ENCODE measurements at regions not wholly inside any gene's neighbourhood (a gene's known extent, or its start where the extent isn't known, plus 50 kb on each side); places are given as distances from the start of the nearest gene placed in this dataset.

- no peaks in the 10 kb centered on the region for H3K79me2 ChIP-seq (ENCODE audit: insufficient read depth, low read length)
- no peaks in the 10 kb centered on the region for H3K27me3 ChIP-seq (ENCODE audit: insufficient read depth, low read length)
- H3K4me2 ChIP-seq (ENCODE audit: insufficient read depth, low read length) = no peak overlapping the region
- H4K20me1 ChIP-seq (ENCODE audit: insufficient read depth, low read length) = no peaks in the 10 kb centered on the region
- peaks cover 3% of the 10 kb centered on the region for H3K4me1 ChIP-seq (ENCODE audit: insufficient read depth, low read length)
- no peak overlapping the region for H3K27ac ChIP-seq (ENCODE audit: low read depth, low read length)
- no peak overlapping the region for H2AFZ ChIP-seq (ENCODE audit: low read length)
- no peaks in the 10 kb centered on the region for H3K36me3 ChIP-seq (ENCODE audit: insufficient read depth, low read length)
- no peaks in the 10 kb centered on the region for H3K9me3 ChIP-seq (ENCODE audit: low read depth, low read length)
- TF ChIP-seq CTCF (IDR thresholded peaks at IDR 0.05; ENCODE audit: extremely low read depth, low read depth, low read length) = no peak
- no peak for DNase-seq (ENCODE audit: insufficient read length, low spot score, missing footprints)
- H3K4me3 ChIP-seq (ENCODE audit: insufficient read depth, low read length) = no peak overlapping the region
These were observed 325.4 kb downstream of the ZFHX3 start for GRCh38 chr16:72722552-72722951.

GRCh38 chr16:72721981-72722380 lies 325.9 kb downstream of the ZFHX3 start:
- Histone ChIP-seq H4K20me1 (ENCODE audit: insufficient read depth, low read length) (no peaks in the 10 kb centered on the region), H3K27me3 (ENCODE audit: insufficient read depth, low read length) (no peaks in the 10 kb centered on the region), H3K9me3 (ENCODE audit: low read depth, low read length) (no peaks in the 10 kb centered on the region), H2AFZ (ENCODE audit: low read length) (no peak overlapping the region), H3K4me2 (ENCODE audit: insufficient read depth, low read length) (no peak overlapping the region), H3K4me1 (ENCODE audit: insufficient read depth, low read length) (peaks cover 3% of the 10 kb centered on the region), H3K79me2 (ENCODE audit: insufficient read depth, low read length) (no peaks in the 10 kb centered on the region), H3K4me3 (ENCODE audit: insufficient read depth, low read length) (no peak overlapping the region), H3K27ac (ENCODE audit: low read depth, low read length) (no peak overlapping the region), H3K36me3 (ENCODE audit: insufficient read depth, low read length) (no peaks in the 10 kb centered on the region)
- TF ChIP-seq CTCF (IDR thresholded peaks at IDR 0.05; ENCODE audit: extremely low read depth, low read depth, low read length) = no peak
- no peak for DNase-seq (ENCODE audit: insufficient read length, low spot score, missing footprints)

GRCh38 chr16:72715267-72715666 lies 332.7 kb downstream of the ZFHX3 start:
- Histone ChIP-seq H3K4me3 (ENCODE audit: insufficient read depth, low read length) (no peak overlapping the region), H3K4me1 (ENCODE audit: insufficient read depth, low read length) (no peaks in the 10 kb centered on the region), H3K36me3 (ENCODE audit: insufficient read depth, low read length) (no peaks in the 10 kb centered on the region), H3K9me3 (ENCODE audit: low read depth, low read length) (peaks cover 4% of the 10 kb centered on the region), H3K4me2 (ENCODE audit: insufficient read depth, low read length) (no peak overlapping the region), H4K20me1 (ENCODE audit: insufficient read depth, low read length) (no peaks in the 10 kb centered on the region), H3K27ac (ENCODE audit: low read depth, low read length) (peak overlapping the region; percentile 3), H3K79me2 (ENCODE audit: insufficient read depth, low read length) (no peaks in the 10 kb centered on the region), H3K27me3 (ENCODE audit: insufficient read depth, low read length) (no peaks in the 10 kb centered on the region), H2AFZ (ENCODE audit: low read length) (peak overlapping the region; percentile 4)
- peak; percentile 68 for DNase-seq (ENCODE audit: insufficient read length, low spot score, missing footprints)
- TF ChIP-seq CTCF (IDR thresholded peaks at IDR 0.05; ENCODE audit: extremely low read depth, low read depth, low read length) = no peak

GRCh38 chr16:72711823-72712222 lies 336.1 kb downstream of the ZFHX3 start:
- Histone ChIP-seq H3K36me3 (ENCODE audit: insufficient read depth, low read length) (no peaks in the 10 kb centered on the region), H3K4me2 (ENCODE audit: insufficient read depth, low read length) (no peak overlapping the region), H3K79me2 (ENCODE audit: insufficient read depth, low read length) (no peaks in the 10 kb centered on the region), H3K9me3 (ENCODE audit: low read depth, low read length) (peaks cover 4% of the 10 kb centered on the region), H4K20me1 (ENCODE audit: insufficient read depth, low read length) (no peaks in the 10 kb centered on the region), H3K4me3 (ENCODE audit: insufficient read depth, low read length) (no peak overlapping the region), H3K27me3 (ENCODE audit: insufficient read depth, low read length) (no peaks in the 10 kb centered on the region), H2AFZ (ENCODE audit: low read length) (no peak overlapping the region), H3K4me1 (ENCODE audit: insufficient read depth, low read length) (no peaks in the 10 kb centered on the region), H3K27ac (ENCODE audit: low read depth, low read length) (no peak overlapping the region)
- no peak for DNase-seq (ENCODE audit: insufficient read length, low spot score, missing footprints)
- TF ChIP-seq CTCF (IDR thresholded peaks at IDR 0.05; ENCODE audit: extremely low read depth, low read depth, low read length) = no peak
